ENCODE measurements at regions not wholly inside any gene's neighbourhood (a gene's known extent, or its start where the extent isn't known, plus 50 kb on each side); places are given as distances from the start of the nearest gene placed in this dataset.

- peaks cover 10% of the 10 kb centered on the region for H3K36me3 Mint-ChIP-seq (ENCODE audit: low read depth)
- intact Hi-C loops (cut with micrococcal nuclease): no loop called here
- no peaks in the 10 kb centered on the region for H3K4me1 Mint-ChIP-seq (ENCODE audit: low read depth)
- no peaks in the 10 kb centered on the region for H3K27me3 Mint-ChIP-seq (ENCODE audit: low read depth)
- no peak for DNase-seq (ENCODE audit: low spot score)
- no peak overlapping the region for H3K27ac Mint-ChIP-seq
- H3K9me3 Mint-ChIP-seq: no peaks in the 10 kb centered on the region
- H3K4me3 Mint-ChIP-seq (ENCODE audit: low read depth): no peak overlapping the region
Observed at GRCh38 chr7:112886208-112886607, 96.0 kb upstream of the TMEM168 start.

GRCh38 chr7:112882991-112883390 is 92.8 kb upstream of the TMEM168 start:
- Mint-ChIP-seq H3K27ac (no peak overlapping the region), H3K9me3 (no peaks in the 10 kb centered on the region), H3K27me3 (ENCODE audit: low read depth) (no peaks in the 10 kb centered on the region), H3K36me3 (ENCODE audit: low read depth) (peaks cover 10% of the 10 kb centered on the region), H3K4me1 (ENCODE audit: low read depth) (no peaks in the 10 kb centered on the region), H3K4me3 (ENCODE audit: low read depth) (no peak overlapping the region)
- DNase-seq (ENCODE audit: low spot score): no peak
- intact Hi-C loops (cut with micrococcal nuclease): no loop called here

DNA sequence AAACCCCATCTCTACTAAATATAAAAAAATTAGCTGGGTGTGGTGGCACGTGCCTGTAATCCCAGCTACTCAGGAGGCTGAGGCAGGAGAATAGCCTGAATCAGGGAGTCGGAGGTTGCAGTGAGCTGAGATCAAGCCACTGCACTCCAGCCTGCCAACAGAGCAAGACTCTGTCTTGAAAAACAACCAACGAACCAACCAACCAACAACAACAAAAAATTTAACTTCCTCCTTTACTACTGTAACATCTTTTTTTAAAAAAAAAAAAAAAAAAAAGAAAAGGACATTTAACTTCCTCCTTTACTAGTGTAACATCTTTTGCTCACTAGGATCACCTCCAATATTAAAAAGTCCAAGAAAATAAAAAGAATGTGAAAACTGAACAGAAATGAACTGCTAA is 92.3 kb upstream of the TMEM168 start:
- Mint-ChIP-seq H3K27ac (no peak overlapping the region), H3K4me1 (ENCODE audit: low read depth) (no peaks in the 10 kb centered on the region), H3K27me3 (ENCODE audit: low read depth) (no peaks in the 10 kb centered on the region), H3K4me3 (ENCODE audit: low read depth) (no peak overlapping the region), H3K36me3 (ENCODE audit: low read depth) (peaks cover 8% of the 10 kb centered on the region), H3K9me3 (no peaks in the 10 kb centered on the region)
- intact Hi-C loops (cut with micrococcal nuclease): no loop called here
- DNase-seq (ENCODE audit: low spot score): no peak

GRCh38 chr7:112882022-112882421 is 91.8 kb upstream of the TMEM168 start:
- Mint-ChIP-seq H3K27me3 (ENCODE audit: low read depth) (no peaks in the 10 kb centered on the region), H3K27ac (no peak overlapping the region), H3K4me1 (ENCODE audit: low read depth) (no peaks in the 10 kb centered on the region), H3K9me3 (no peaks in the 10 kb centered on the region), H3K4me3 (ENCODE audit: low read depth) (no peak overlapping the region), H3K36me3 (ENCODE audit: low read depth) (peaks cover 8% of the 10 kb centered on the region)
- no peak for DNase-seq (ENCODE audit: low spot score)
- intact Hi-C loops (cut with micrococcal nuclease): no loop called here

DNA sequence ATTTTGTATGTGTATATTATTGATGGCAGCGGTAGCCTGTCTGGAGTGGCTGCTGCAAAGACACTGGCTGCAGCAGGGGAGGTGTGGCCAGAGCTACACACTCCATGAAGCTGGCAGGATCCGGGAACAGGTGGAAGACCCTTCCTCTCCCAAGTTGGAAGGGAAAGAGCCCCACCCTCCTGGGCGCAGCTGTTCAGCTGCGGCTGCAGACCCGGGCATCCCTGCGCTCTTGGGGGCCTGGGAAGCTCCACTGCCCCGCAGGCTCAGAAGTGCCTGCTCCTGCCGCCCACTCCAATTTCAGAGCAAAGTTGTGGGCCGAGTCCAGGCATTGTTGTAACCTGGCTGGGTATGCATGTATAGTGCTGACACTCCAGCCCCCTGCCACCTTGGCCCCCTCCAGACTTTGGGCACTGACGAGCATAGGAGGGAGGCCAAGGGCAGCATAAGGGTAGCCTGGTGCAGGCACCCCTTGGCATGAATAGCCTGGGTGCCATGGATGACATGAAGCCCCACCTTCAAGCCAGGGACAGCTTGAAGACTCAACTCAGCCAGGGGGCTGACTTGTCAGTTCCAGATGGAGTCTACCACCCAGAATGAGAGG is 90.7 kb upstream of the TMEM168 start:
- Mint-ChIP-seq H3K4me1 (ENCODE audit: low read depth) (no peaks in the 10 kb centered on the region), H3K4me3 (ENCODE audit: low read depth) (no peak overlapping the region), H3K27ac (no peak overlapping the region), H3K36me3 (ENCODE audit: low read depth) (peaks cover 5% of the 10 kb centered on the region), H3K27me3 (ENCODE audit: low read depth) (no peaks in the 10 kb centered on the region), H3K9me3 (no peaks in the 10 kb centered on the region)
- DNase-seq (ENCODE audit: low spot score): no peak
- intact Hi-C loops (cut with micrococcal nuclease): no loop called here

DNA sequence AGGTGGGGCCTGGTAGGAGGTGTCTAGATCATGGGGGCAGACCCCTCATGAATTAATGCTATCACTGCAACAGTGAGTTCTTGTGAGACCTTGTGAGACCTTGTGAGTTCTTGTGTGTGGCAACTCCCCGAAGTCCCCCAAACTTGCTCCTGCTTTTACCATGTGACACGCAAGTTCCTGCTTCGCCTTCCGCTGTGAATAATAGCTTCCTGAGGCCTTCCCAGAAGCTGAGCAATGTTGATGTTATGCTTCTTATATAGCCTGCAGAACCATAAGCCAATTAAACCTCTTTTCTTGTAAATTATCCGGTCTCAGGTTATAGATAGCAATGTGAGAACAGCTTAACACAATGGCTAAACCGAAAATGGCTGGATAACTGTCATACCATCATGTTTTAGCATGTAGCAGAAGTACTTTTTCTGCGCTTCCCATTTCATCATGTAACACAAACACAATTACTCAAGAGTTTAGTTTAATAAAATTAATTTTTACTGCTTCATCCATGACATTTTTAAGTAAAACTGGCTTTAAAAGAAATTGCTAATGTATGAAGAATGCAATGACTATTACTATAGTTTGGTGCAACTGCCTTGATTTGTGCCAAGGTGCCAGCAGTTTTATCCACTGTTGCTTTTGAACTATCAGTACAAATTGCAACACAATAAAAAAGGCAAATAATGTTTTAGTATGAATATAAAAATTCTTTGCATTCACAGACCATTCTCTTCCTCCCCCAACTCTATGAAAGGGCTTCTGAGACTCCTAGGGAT is 87.7 kb upstream of the TMEM168 start:
- DNase-seq (ENCODE audit: low spot score): no peak
- Mint-ChIP-seq H3K4me3 (ENCODE audit: low read depth) (no peak overlapping the region), H3K9me3 (no peaks in the 10 kb centered on the region), H3K27me3 (ENCODE audit: low read depth) (no peaks in the 10 kb centered on the region), H3K4me1 (ENCODE audit: low read depth) (no peaks in the 10 kb centered on the region), H3K36me3 (ENCODE audit: low read depth) (no peaks in the 10 kb centered on the region), H3K27ac (no peak overlapping the region)
- intact Hi-C loops (cut with micrococcal nuclease): no loop called here

DNA sequence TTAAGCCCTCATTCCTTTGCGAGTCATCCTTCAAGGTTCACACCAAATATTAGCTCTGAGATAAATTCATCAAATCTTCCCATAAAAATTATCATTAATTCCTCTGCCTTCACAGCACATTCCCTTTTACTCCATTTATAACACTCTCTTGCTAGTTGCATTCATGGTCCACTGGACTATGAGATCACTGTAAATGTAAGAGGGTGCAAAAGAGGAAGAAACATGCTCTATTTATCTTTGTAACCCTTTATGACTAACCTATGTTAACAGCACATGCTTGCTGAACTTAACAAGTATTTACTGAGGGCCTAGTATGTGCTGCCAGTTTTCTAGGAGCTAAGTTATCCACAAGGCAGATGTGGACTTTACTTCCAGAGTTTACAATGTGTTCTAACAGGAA is 86.7 kb upstream of the TMEM168 start:
- Mint-ChIP-seq H3K27me3 (ENCODE audit: low read depth) (no peaks in the 10 kb centered on the region), H3K9me3 (no peaks in the 10 kb centered on the region), H3K36me3 (ENCODE audit: low read depth) (no peaks in the 10 kb centered on the region), H3K4me3 (ENCODE audit: low read depth) (no peak overlapping the region), H3K4me1 (ENCODE audit: low read depth) (no peaks in the 10 kb centered on the region), H3K27ac (no peak overlapping the region)
- no peak for DNase-seq (ENCODE audit: low spot score)
- intact Hi-C loops (cut with micrococcal nuclease): no loop called here

DNA sequence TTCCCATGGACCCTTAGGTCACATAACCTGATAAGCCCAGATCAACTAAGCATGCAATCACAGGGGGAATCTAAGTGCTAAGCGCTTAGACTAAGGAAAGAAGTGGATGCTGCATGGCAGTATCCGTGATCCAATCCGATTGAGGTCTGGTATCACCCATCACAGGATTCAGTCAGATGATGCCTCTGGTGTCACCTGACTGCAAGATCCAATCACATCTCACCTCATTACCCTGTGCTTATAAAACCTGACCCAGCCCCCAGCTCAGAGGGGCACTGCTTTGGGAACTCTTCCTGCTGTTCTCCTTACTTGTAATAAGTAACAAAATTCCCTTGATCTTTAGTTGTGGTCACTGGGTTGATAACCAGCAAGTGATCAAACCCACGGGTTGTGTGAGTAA is 84.7 kb upstream of the TMEM168 start:
- no peak overlapping the region for H3K27ac Mint-ChIP-seq
- H3K36me3 Mint-ChIP-seq (ENCODE audit: low read depth): no peaks in the 10 kb centered on the region
- no peak for DNase-seq (ENCODE audit: low spot score)
- intact Hi-C loops (cut with micrococcal nuclease): no loop called here
- H3K9me3 Mint-ChIP-seq: no peaks in the 10 kb centered on the region
- H3K4me1 Mint-ChIP-seq (ENCODE audit: low read depth): no peaks in the 10 kb centered on the region
- no peaks in the 10 kb centered on the region for H3K27me3 Mint-ChIP-seq (ENCODE audit: low read depth)
- no peak overlapping the region for H3K4me3 Mint-ChIP-seq (ENCODE audit: low read depth)

DNA sequence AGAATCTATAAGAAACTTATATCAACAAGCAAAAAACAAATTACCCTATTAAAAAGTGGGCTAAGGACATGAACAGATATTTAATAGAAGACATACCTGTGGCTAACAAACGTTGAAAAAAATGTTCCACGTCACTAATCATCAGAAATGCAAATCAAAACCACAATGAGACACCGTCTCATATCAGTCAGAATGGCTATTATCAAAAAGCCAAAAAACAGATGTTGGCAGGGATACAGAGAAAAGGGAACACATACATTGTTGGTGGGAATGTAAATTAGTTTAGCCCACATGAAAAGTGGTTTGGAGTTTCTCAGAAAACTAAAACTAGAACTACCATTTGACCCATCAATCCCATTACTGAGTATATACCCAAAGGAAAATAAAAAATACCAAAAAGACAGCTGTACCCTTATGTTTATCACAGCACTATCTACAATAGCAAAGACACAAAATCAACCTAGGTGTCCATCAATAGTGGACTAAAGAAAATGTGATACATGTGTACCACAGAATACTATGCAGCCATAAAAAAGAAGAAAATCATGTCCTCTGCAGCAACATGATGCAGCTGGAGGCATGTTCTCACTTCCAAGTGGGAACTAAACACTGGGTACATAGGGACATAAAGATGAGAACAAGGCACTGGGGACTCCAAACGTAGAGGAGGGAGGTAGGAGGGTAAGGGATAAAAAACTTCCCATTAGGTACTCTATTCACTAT is 83.8 kb upstream of the TMEM168 start:
- H3K4me1 Mint-ChIP-seq (ENCODE audit: low read depth): no peaks in the 10 kb centered on the region
- H3K4me3 Mint-ChIP-seq (ENCODE audit: low read depth): no peak overlapping the region
- no peak overlapping the region for H3K27ac Mint-ChIP-seq
- intact Hi-C loops (cut with micrococcal nuclease): no loop called here
- H3K27me3 Mint-ChIP-seq (ENCODE audit: low read depth): no peaks in the 10 kb centered on the region
- no peaks in the 10 kb centered on the region for H3K36me3 Mint-ChIP-seq (ENCODE audit: low read depth)
- H3K9me3 Mint-ChIP-seq: no peaks in the 10 kb centered on the region
- DNase-seq (ENCODE audit: low spot score): no peak

DNA sequence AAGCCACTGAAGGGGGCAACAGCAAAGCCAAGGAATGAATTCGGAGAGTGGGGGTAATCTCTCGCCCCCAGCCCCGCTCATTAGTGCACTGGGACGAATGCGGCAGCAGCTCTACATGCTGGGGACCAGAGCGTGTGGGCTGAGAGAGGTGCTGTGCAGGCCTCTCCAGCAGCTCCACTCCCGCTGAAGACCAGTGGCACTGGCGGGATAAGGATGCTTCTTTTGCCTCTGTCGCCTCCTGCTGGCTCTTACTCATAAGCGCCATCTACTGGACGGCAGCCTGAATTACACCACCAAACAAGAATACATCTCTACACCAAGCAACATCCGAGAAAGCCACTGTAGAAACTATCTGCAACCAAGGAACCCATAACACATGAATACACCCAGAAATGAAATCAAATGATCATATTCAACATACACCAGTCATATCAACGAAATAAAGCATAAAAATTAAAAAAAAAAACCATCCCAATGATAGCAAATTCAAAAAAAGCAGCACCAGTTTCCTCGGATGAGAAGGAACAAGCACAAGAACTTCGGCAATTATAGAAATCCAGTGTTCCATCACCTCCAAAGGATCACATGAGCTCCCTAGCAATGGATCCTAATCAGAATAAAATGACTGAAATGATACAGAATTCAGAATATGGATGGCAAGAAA is 79.0 kb upstream of the TMEM168 start:
- H3K4me3 Mint-ChIP-seq (ENCODE audit: low read depth): no peak overlapping the region
- DNase-seq (ENCODE audit: low spot score): peak; percentile 41
- H3K9me3 Mint-ChIP-seq: no peaks in the 10 kb centered on the region
- H3K4me1 Mint-ChIP-seq (ENCODE audit: low read depth): peaks cover 8% of the 10 kb centered on the region
- no peaks in the 10 kb centered on the region for H3K27me3 Mint-ChIP-seq (ENCODE audit: low read depth)
- intact Hi-C loops (cut with micrococcal nuclease): loop anchor here (1.0 kb wide), 1 partner anchor 319 kb away; no protein-coding TSS in a partner anchor
- H3K36me3 Mint-ChIP-seq (ENCODE audit: low read depth): no peaks in the 10 kb centered on the region
- no peak overlapping the region for H3K27ac Mint-ChIP-seq

GRCh38 chr7:112868609-112869008 is 78.4 kb upstream of the TMEM168 start:
- no peak overlapping the region for H3K4me3 Mint-ChIP-seq (ENCODE audit: low read depth)
- DNase-seq (ENCODE audit: low spot score): no peak
- intact Hi-C loops (cut with micrococcal nuclease): loop anchor here (1.0 kb wide), 1 partner anchor 318 kb away; no protein-coding TSS in a partner anchor
- H3K9me3 Mint-ChIP-seq: no peaks in the 10 kb centered on the region
- no peaks in the 10 kb centered on the region for H3K36me3 Mint-ChIP-seq (ENCODE audit: low read depth)
- H3K27me3 Mint-ChIP-seq (ENCODE audit: low read depth): no peaks in the 10 kb centered on the region
- H3K27ac Mint-ChIP-seq: no peak overlapping the region
- peaks cover 8% of the 10 kb centered on the region for H3K4me1 Mint-ChIP-seq (ENCODE audit: low read depth)

DNA sequence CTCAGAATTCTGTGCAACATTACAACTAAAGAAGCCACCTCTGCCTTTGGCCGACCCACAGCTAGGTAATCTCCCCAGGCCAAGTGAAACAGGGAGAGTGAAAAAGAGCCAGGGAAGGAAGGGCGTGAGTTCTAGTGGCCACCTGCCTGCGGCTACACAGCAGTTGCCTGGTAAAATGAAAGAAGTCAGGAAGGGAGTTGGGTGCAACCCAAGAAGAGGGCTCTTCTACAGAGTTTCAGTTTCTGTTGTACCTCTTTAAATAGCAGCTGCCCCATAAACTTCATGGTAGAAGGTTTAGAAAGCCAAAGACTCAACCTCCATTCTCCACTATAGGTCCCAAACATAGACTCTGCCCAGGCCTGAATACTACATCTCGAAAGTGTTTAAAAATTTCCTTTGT is 76.2 kb upstream of the TMEM168 start:
- peaks cover 8% of the 10 kb centered on the region for H3K4me1 Mint-ChIP-seq (ENCODE audit: low read depth)
- H3K9me3 Mint-ChIP-seq: no peaks in the 10 kb centered on the region
- H3K4me3 Mint-ChIP-seq (ENCODE audit: low read depth): no peak overlapping the region
- no peaks in the 10 kb centered on the region for H3K36me3 Mint-ChIP-seq (ENCODE audit: low read depth)
- DNase-seq (ENCODE audit: low spot score): no peak
- intact Hi-C loops (cut with micrococcal nuclease): no loop called here
- H3K27me3 Mint-ChIP-seq (ENCODE audit: low read depth): no peaks in the 10 kb centered on the region
- H3K27ac Mint-ChIP-seq: no peak overlapping the region

- Mint-ChIP-seq H3K36me3 (ENCODE audit: low read depth) (no peaks in the 10 kb centered on the region), H3K27ac (no peak overlapping the region), H3K9me3 (no peaks in the 10 kb centered on the region), H3K27me3 (ENCODE audit: low read depth) (no peaks in the 10 kb centered on the region), H3K4me1 (ENCODE audit: low read depth) (peaks cover 8% of the 10 kb centered on the region), H3K4me3 (ENCODE audit: low read depth) (no peak overlapping the region)
- DNase-seq (ENCODE audit: low spot score): no peak
- intact Hi-C loops (cut with micrococcal nuclease): no loop called here
Observed at GRCh38 chr7:112864380-112864779, 74.2 kb upstream of the TMEM168 start.
